ENCODE measurements at regions not wholly inside any gene's neighbourhood (a gene's known extent, or its start where the extent isn't known, plus 50 kb on each side); places are given as distances from the start of the nearest gene placed in this dataset.

DNA sequence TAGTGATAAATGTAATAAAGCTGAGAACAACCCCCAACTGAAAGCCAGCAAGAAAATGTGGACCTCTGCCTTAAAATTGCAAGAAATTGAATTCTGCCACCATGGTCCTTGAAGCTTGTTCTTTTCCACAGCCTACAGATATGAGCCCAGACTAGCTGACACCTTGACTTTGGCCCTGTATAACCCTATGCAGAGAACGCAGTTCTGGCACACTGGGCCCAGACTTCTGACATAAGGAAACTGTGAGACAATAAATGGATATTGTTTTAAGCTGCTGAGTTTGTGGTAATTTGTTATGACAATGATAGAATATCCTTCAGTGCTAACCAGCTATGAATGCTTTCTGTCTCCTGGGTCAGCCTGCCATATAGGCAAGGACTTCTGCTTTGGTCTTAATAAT, 315.6 kb upstream of the RIOK2 start:
- Histone ChIP-seq H2AK5ac (ENCODE audit: low read depth, low read length) (no peak overlapping the region), H3K4ac (replicated peaks; ENCODE audit: insufficient read length, low read depth, low read length) (no peak overlapping the region), H3K56ac (replicated peaks; ENCODE audit: insufficient read length, low read depth, low read length) (no peak overlapping the region), H3K18ac (ENCODE audit: extremely low read depth, low read length) (no peak overlapping the region), H3K4me1 (replicated peaks in 1 of 4; ENCODE audit: control insufficient read depth in 3 of 4, insufficient read depth in 4 of 4, low read length in 3 of 4) (no peaks in the 10 kb centered on the region), H3K9me3 (ENCODE audit: insufficient read depth in 2 of 2, low read depth in 1 of 2, low read length in 1 of 2) (no peaks in the 10 kb centered on the region), H4K20me1 (replicated peaks in 1 of 2; ENCODE audit: control insufficient read depth in 1 of 2, insufficient read depth in 2 of 2, low read length in 2 of 2) (no peaks in the 10 kb centered on the region), H3K27me3 (replicated peaks in 1 of 4; ENCODE audit: control insufficient read depth in 3 of 4, extremely low read depth in 1 of 4, insufficient read depth in 3 of 4, low read length in 3 of 4) (no peaks in the 10 kb centered on the region), H4K5ac (ENCODE audit: insufficient read length, low read depth, low read length) (no peak overlapping the region), H3K4me3 (ENCODE audit: extremely low read depth in 1 of 4, insufficient read depth in 2 of 4, low read depth in 3 of 4, low read length in 4 of 4) (no peak overlapping the region), H3K27ac (ENCODE audit: low read depth, low read length) (no peak overlapping the region), H4K91ac (replicated peaks; ENCODE audit: insufficient read length, low read length) (no peak overlapping the region), H3K79me1 (ENCODE audit: low read depth, low read length) (no peaks in the 10 kb centered on the region), H3K36me3 (ENCODE audit: control insufficient read depth in 2 of 4, insufficient read depth in 4 of 4, low read length in 3 of 4) (no peaks in the 10 kb centered on the region), H3K23me2 (ENCODE audit: low read depth, low read length) (no peaks in the 10 kb centered on the region), H2BK20ac (ENCODE audit: low read length) (no peak overlapping the region), H3K4me2 (ENCODE audit: insufficient read depth in 1 of 2, low read depth in 2 of 2, low read length in 2 of 2) (no peak overlapping the region), H2BK5ac (ENCODE audit: low read depth, low read length) (no peak overlapping the region), H2BK120ac (replicated peaks; ENCODE audit: low read depth, low read length) (no peak overlapping the region), H4K8ac (ENCODE audit: extremely low read depth, insufficient read depth, low read length) (no peak overlapping the region), H3K79me2 (ENCODE audit: control insufficient read depth in 1 of 2, insufficient read depth in 2 of 2, low read length in 2 of 2) (no peaks in the 10 kb centered on the region), H3K14ac (ENCODE audit: insufficient read length) (no peak overlapping the region), H2BK15ac (ENCODE audit: low read length) (no peak overlapping the region), H2AFZ (ENCODE audit: low read length) (no peak overlapping the region), H3K9ac (replicated peaks in 1 of 4; ENCODE audit: extremely low read depth in 1 of 4, low read depth in 3 of 4, low read length in 3 of 4) (no peak overlapping the region), H2BK12ac (ENCODE audit: low read depth, low read length) (no peak overlapping the region), H3K23ac (ENCODE audit: insufficient read length) (no peak overlapping the region)
- TF ChIP-seq POLR2A (IDR thresholded peaks at IDR 0.05; ENCODE audit: control extremely low read depth in 1 of 2, low read depth in 2 of 2, low read length in 2 of 2) = no peak
- TF ChIP-seq CTBP2 (IDR thresholded peaks at IDR 0.05; ENCODE audit: borderline replicate concordance, insufficient read depth, insufficient read length, low read length) = no peak
- no peak for TF ChIP-seq BACH1 (IDR thresholded peaks at IDR 0.05; ENCODE audit: low read length)
- TF ChIP-seq EGR1 (IDR thresholded peaks at IDR 0.05; ENCODE audit: borderline replicate concordance, low read depth, low read length) = no peak
- TF ChIP-seq CBX8 (IDR thresholded peaks at IDR 0.05; ENCODE audit: borderline replicate concordance, low read depth, low read length) = no peak
- no peak for TF ChIP-seq SIN3A (conservative IDR thresholded peaks at IDR 0.05 in 1 of 2, IDR thresholded peaks at IDR 0.05 in 1 of 2; ENCODE audit: low read depth in 1 of 2, low read length in 2 of 2)
- TF ChIP-seq YY1 (IDR thresholded peaks at IDR 0.05; ENCODE audit: low read depth, low read length) = no peak
- no peak for TF ChIP-seq CREB1 (IDR thresholded peaks at IDR 0.05)
- no peak for TF ChIP-seq RNF2 (IDR thresholded peaks at IDR 0.05; ENCODE audit: borderline replicate concordance, low read depth, low read length, missing control alignments, poor library complexity, severe bottlenecking)
- no peak for TF ChIP-seq JUND (IDR thresholded peaks at IDR 0.05; ENCODE audit: low read length)
- TF ChIP-seq CHD2 (IDR thresholded peaks at IDR 0.05; ENCODE audit: low read length) = no peak
- no peak for TF ChIP-seq GABPA (IDR thresholded peaks at IDR 0.05; ENCODE audit: borderline replicate concordance, insufficient read depth, low read length)
- no peak for TF ChIP-seq JUN (IDR thresholded peaks at IDR 0.05; ENCODE audit: low read depth, low read length)
- TF ChIP-seq RFX5 (IDR thresholded peaks at IDR 0.05; ENCODE audit: borderline replicate concordance, low read depth, low read length) = no peak
- no peak for TF ChIP-seq TEAD4 (IDR thresholded peaks at IDR 0.05; ENCODE audit: low read depth, low read length)
- no peak for TF ChIP-seq SP2 (IDR thresholded peaks at IDR 0.05; ENCODE audit: low read length)
- TF ChIP-seq SP4 (IDR thresholded peaks at IDR 0.05; ENCODE audit: low read length) = no peak
- CTCF ChIA-PET (ENCODE audit: partially characterized antibody) = interaction anchor here (0.9 to 2.6 kb wide), 2 partner anchors 36 to 73 kb away, joined by 3 to 10 read pairs; no protein-coding TSS in a partner anchor
- 92% methylated on average over 1 of the region's 1 CpG; no CpG with 5 or more reads in 1 of the 2 experiments for WGBS, 2 experiments (ENCODE audit: extremely low coverage in 1 of 2, insufficient coverage in 1 of 2, insufficient read length in 1 of 2, insufficient replicate concordance in 2 of 2, low coverage in 1 of 2, low lambda C conversion rate in 2 of 2, missing lambda C conversion rate in 1 of 2)
- POLR2A ChIA-PET (ENCODE audit: partially characterized antibody) = interaction anchor here (0.6 kb wide), 1 partner anchor 226 kb away, joined by 3 read pairs; no protein-coding TSS in a partner anchor
- no peak for FAIRE-seq
- DNase-seq (ENCODE audit: low read depth in 1 of 2, low spot score in 2 of 2) = no peak

Measured in H1 (cell line).